Fibroblast of gingiva (primary cell): ENCODE measurements at regions not wholly inside any gene's neighbourhood (a gene's known extent, or its start where the extent isn't known, plus 50 kb on each side); places are given as distances from the start of the nearest gene placed in this dataset.
"Not testable (repeated sequence)": the region's sequence is repeated elsewhere in the genome, so short reads cannot be mapped to it uniquely, and the experiment has no call there.

ENCODE experiments used
- DNase-seq: peaks from one replicate; pipeline ENCODE4 v3.0.0-alpha.2; 2011; ENCODE audit warnings: low read depth

DNA sequence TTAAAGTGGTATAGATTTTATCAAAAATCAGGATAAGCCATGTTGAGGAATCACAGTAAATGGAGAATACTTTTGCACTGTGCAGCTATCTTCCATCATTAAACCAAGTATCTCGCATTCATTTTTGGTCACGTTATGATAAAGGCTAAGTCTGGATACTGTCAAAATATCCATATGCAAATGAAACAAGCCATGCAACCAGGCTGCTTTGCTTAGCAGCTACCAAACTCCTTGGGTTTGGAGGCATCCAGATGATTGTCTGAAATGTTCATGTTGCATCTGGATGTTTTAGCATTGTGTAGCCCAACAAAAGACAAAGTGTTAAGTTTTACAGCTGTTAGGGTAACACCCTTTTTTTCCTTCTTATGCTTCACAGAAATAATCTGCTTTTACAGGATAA, 322.9 kb upstream of the MDFIC2 start:
- no peak for DNase-seq

- DNase-seq: no peak
These were observed 319.4 kb upstream of the MDFIC2 start for GRCh38 chr3:70631716-70632307.

DNA sequence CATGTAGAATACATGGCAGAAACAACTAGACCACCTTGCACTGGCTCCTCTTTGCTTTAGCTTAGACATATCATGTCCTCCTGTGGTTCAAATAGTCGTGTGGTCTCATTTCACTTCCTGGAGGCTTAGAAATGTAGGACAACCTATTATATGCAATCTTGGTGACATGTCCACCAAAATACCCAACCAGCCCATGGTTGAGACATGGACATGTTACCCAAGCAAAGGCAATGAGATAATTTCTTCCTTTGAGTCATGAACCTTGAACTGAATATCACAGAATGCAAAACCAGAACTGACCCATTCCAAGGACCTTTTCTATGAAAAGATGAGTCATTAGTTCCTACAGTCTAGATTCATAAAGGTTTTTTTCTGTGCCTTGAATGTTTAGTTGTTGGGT, 309.0 kb upstream of the MDFIC2 start:
- no peak for DNase-seq

DNA sequence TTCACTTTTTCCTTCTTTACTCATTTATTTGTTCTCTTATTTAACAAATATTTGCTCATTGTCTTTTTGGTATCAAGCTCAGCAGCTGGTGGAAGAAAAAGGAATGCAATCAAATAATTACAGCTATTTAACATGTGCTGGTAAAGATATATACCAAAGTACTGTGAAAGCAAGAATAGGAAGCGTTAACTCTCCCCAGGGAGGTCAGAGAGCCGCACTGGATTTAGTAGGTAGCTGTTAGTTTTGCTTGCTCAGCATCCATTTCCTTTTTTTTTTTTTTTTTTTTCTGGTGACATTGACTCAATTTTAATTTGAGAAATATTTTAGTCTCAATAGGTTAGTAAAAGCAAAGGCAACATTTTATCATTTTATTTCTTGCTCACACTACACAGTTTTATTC, 308.5 kb upstream of the MDFIC2 start:
- DNase-seq: no peak

DNA sequence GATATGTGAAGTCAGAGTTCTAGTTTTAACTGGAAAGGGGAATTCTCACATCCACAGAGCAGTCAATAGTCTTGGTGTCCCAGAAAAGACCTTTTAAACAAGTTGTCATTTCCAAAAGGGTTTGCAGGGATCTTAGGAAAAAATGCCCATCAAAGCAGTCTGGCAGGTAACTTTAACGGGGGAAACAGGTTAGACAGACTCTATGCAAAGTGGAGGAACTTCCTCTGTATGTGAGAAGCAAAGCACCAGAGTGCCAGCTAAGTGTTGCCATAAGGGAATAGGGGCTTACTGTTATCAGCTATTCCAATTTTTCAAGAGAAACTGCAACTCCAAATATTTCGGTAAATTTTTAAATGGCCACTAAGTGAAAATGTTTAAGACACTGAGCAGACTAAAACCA, 307.9 kb upstream of the MDFIC2 start:
- no peak for DNase-seq

DNA sequence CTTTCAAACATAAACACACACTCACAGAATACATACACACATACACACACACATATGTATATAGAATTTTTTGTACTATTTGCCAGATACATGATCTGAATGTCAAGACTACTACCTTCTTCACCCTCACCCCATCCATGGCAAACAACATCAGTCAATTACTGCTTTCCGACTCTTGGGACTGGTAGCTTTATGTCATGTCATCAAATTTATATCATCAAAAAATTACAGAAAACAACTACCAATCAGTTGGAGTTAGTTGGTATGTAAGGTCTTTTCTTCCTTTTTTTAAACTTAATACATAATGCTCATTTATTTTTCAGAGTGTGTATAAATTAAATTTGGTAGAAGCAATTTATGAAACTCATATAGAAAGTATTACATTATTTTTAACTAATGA, 305.7 kb upstream of the MDFIC2 start:
- no peak for DNase-seq

GRCh38 chr3:70617349-70617748, 304.9 kb upstream of the MDFIC2 start:
- DNase-seq: not testable (repeated sequence)

DNA sequence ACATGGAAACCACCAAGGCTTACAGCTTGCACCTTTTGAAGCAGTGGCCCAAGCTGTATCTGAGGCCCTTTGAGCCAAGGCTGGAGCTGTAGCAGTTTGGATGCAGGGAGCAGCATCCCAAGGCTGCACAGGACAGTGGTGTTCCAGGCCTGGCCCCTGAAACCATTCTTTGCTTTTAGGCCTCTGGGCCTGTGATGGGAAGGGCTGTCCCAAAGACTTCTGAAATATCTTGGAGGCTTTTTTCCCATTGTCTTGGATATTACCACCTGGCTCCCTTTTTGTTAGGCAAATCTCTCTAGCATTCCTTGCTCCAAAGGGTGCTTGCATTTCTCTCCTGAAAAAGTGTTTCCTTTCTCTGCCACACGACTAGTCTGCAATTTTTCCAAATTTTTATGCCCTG, 302.8 kb upstream of the MDFIC2 start:
- no peak for DNase-seq

- no peak for DNase-seq
These were observed 301.7 kb upstream of the MDFIC2 start for GRCh38 chr3:70614111-70614510.

- DNase-seq: no peak
These were observed 300.5 kb upstream of the MDFIC2 start for GRCh38 chr3:70612920-70613319.

DNA sequence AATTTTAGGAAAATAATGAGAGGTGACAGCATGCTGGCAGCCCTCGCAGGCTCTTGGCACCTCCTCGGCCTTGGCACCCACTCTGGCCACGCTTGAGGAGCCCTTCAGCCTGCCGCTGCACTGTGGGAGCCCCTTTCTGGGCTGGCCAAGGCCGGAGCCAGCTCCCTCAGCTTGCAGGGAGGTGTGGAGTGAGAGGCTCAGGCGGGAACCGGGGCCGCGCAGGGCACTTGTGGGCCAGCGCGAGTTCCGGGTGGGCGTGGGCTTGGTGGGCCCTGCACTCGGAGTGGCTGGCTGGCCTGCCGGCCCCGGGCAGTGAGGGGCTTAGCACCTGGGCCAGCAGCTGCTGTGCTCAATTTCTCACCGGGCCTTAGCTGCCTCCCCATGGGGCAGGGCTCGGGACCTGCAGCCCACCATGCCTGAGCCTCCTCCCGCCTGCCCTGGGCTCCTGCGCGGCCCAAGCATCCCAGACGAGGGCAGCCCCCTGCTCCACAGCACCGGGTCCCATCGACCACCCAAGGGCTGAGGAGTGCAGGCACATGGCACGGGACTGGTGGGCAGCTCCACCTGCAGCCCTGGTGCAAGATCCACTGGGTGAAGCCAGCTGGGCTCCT, 299.3 kb upstream of the MDFIC2 start:
- not testable (repeated sequence) for DNase-seq

DNA sequence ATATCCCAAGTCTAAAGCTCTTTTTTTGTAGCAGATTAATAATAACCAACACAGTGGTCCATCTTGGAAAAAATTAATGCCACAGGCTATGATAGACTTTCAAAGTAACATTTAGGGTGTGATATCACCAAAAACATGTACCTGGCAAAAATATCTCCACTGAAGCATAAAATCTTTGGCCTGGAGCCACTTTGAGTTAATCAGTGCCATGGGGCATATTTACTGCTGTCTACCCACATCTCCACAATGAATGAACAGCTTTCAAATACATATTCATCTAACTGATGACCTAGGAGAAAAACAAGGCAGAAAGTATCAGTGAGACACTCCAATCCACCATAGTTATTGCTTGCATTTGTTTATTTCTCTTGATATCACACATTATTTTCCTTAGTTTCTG, 296.0 kb upstream of the MDFIC2 start:
- no peak for DNase-seq

GRCh38 chr3:70607469-70607868, 295.0 kb upstream of the MDFIC2 start:
- DNase-seq: no peak

GRCh38 chr3:70606018-70606417, 293.6 kb upstream of the MDFIC2 start:
- DNase-seq: no peak

GRCh38 chr3:70603103-70603502, 290.7 kb upstream of the MDFIC2 start:
- no peak for DNase-seq

- no peak for DNase-seq
These were observed 284.9 kb upstream of the MDFIC2 start for GRCh38 chr3:70597312-70597711.

DNA sequence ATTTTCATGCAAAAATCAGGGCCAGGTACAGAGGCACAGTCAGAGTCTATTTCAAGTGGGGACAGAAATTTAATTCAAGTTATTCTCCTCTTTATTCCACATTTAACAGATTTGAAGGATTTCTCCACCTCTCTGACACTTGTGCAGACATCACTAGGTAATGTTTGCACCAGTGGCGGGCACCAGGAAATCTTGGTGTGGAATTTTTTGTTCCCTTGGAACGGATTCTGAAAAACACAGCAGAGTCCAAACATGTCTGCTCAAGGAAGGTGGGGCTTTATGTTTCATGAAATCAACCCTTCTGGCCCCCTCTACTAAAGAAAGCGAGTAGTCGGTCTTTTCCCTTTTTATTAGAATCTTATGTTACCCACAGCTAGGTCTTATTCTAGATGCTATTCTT, 271.2 kb upstream of the MDFIC2 start:
- DNase-seq: no peak

GRCh38 chr3:70582803-70583202, 270.4 kb upstream of the MDFIC2 start:
- no peak for DNase-seq

DNA sequence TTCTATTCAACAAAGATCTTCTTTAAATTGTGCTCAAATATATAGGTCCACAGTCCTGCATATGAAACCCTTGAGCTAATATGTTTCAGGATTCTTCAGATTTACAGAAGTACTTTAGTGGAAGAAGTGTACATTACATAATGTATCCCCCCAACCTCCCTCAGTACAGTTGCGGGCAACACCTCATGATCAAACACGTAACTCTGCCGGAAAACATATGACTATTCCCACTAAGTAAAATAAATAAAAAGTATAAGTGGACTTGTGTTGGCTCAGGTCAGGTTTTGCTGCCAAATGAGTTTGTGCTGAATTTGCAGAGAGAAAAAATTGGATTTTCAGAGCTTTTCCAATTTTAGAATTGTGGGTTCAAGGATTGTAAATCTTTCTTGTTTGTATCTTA, 267.6 kb upstream of the MDFIC2 start:
- no peak for DNase-seq

DNA sequence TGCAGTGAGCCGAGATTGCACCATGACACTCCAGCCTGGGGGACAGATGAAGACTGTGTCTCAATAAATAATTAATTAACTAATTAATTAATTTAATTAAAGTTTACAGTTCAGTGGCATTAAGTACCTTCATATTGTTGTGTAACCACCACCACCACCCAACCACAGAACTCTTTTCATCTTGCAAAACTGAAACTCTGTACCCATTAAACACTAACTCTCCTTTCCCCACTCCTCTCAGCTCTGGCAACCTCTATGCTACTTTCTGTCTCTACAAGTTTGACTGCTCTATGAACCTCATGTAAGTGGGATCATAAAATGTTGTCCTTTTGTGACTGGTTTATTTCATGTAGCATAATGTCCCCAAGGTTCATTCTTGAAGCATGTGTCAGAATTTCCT, 259.3 kb upstream of the MDFIC2 start:
- DNase-seq: no peak

- no peak for DNase-seq
These were observed 258.1 kb upstream of the MDFIC2 start for GRCh38 chr3:70570584-70570983.

GRCh38 chr3:70568626-70569025, 256.2 kb upstream of the MDFIC2 start:
- no peak for DNase-seq

DNA sequence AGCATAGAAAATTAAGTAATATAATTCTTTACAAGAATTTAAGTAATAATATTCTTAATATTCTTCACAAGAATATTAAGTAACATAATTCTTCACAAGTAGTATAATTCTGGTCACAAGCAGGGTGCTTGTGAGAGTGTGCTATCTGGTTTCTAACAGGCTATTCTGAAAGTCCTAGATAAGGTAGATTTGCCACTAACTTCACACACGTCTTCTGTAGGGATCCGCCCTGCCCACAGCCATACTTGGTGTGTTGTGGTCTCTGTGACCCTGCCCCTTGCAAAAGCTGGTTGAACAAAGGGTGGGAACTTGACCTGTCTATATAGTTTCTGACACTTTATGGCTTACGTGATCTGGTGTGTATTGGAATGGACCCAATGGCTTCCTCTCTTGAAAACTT, 253.4 kb upstream of the MDFIC2 start:
- no peak for DNase-seq

- DNase-seq: no peak
These were observed 252.1 kb upstream of the MDFIC2 start for GRCh38 chr3:70564552-70564951.
